Epidermal melanocyte (primary cell): ENCODE measurements at regions not wholly inside any gene's neighbourhood (a gene's known extent, or its start where the extent isn't known, plus 50 kb on each side); places are given as distances from the start of the nearest gene placed in this dataset.
"Not testable (repeated sequence)": the region's sequence is repeated elsewhere in the genome, so short reads cannot be mapped to it uniquely, and the experiment has no call there.

ENCODE experiments used
- DNase-seq: peaks from one replicate; pipeline ENCODE4 v3.0.0; 2011; ENCODE audit warnings: low spot score; ENCODE audit not compliant: insufficient read length

- DNase-seq = no peak
Measured at GRCh38 chr2:154507186-154507585, 191.3 kb upstream of the KCNJ3 start.

- no peak for DNase-seq
Measured at GRCh38 chr2:154518872-154519271, 179.6 kb upstream of the KCNJ3 start.

- not testable (repeated sequence) for DNase-seq
Measured at GRCh38 chr2:154520951-154521350, 177.5 kb upstream of the KCNJ3 start.

DNA sequence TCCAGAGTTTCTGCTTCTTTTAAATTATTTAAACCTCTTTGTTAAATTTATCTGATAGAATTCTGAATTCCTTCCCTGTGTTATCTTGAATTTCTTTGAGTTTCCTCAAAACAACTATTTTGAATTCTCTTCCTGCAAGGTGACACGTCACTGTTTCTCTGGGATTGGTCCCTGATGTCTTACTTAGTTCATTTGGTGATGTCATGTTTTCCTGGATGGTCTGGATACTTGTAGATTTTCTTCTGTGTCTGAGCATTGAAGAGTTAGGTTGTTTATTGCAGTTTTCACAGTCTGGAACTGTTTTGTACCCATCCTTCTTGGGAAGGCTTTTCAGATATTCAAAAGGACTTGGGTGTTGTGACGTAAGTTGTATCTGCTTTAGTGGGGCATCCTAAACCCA is 172.3 kb upstream of the KCNJ3 start:
- DNase-seq = no peak

DNA sequence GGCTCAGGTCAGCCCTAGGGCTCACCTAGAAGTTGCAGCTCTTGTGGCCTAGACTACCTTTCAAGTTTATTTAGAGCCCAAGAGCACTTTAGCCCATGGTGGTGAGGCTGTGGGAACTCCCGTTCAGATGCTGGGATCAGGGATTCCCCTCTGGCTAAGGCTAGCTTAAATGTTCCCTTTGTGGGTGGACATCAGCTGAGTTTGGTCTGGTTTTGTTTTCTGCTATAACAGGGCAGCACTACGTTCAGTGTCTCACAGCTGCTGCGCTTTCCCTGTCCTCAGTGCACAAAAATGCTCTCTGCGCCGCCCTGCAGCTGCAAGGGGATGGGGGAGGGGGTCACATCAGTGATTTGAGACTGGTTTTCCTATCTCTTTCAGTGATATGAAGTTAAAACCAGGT is 170.5 kb upstream of the KCNJ3 start:
- DNase-seq = no peak

- DNase-seq = no peak
Measured at GRCh38 chr2:154532004-154532403, 166.5 kb upstream of the KCNJ3 start.

GRCh38 chr2:154532763-154533162 is 165.7 kb upstream of the KCNJ3 start:
- DNase-seq = no peak

DNA sequence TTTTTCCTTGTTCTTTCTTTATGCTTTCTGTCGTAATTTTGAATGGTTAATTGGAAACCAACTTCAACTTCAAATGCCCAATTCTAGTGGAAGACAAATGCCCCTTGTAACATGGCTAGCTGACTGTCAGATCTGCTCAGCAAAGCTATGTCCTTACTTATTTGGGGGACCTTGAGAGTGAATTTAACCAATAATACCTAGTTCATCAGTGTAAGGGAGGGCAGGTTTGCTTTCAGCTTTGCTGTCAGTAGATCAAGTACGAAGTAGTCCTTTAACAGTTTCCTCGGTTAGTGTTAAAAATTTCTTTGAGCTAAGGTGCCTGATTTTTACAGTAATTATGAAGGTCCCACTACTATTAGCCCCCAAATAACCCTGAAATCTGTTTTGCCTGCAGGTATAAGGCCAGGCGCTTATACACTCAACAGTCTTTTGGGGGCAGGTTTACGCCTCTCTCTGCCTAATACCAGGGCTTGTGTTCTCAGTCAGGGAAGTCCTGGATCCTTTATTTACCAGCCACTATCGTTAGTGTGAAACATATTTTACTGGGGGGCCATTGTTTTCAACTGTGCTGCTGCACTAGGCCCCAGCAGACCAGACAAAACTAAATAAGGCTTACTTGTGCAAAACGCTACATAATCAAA is 165.1 kb upstream of the KCNJ3 start:
- no peak for DNase-seq

GRCh38 chr2:154537024-154537423 is 161.5 kb upstream of the KCNJ3 start:
- DNase-seq = no peak

DNA sequence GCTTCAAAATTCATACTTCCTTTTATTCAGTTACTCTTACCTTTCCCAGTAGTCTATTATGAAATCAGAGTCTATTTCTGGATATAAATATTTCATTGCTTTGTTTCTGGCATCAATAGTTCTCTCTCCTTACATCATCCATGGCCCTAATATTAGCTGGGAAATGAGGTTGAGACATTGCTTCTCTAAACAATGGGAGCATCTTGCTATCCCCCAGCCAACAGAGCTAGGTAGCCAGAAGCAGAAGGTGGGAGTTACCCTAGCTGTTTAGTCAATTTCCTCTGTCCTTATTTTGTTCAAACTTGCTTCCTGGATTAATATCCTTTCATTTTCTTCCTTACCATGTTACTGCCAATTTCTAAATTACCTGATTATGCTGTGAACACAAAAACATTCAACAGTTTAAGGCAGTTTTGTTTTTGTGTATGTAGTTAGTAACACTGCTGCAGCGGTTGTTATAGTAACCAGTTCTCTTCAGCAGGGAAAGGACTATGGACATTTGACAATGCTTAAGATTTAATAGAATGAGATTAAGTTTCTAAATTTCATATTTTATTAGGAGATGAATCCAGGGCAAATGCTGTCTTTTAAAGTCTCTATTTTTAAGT is 160.5 kb upstream of the KCNJ3 start:
- no peak for DNase-seq

DNA sequence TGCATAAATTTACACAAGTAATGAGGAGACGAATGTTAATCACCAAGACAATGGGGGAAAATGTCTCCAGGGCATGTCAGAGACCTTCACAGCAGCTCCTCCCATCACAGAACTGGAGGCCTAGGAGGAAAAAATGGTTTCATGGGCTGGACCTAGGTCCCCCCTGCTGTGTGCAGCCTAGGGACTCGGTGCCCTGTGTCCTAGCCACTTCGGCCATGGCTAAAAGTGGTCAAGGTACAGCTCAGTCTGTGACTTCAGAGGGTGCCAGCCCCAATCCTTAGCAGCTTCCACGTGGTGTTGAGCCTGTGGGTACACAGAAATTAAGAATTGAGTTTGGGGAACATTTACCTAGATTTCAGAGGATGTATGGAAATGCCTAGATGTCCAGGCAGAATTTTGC is 152.2 kb upstream of the KCNJ3 start:
- no peak for DNase-seq

DNA sequence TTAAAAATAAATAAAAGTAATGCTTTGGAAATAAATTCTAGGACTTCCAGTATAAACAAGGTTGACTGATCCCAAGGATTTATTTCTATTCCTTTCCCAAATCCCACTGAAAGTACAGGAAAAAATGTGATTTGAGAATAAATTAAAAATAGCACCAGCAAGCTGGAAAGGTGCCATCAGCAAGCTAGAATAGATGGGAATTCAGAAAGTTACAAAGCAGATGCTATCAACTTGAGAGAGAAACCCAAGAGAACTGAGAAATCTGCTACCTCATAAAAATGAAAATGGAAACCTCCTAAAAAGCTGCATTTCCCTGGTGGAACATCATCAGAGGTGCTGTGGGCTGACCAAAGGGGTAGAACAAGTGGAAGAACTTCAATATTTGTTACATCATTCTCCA is 148.6 kb upstream of the KCNJ3 start:
- no peak for DNase-seq

GRCh38 chr2:154551649-154552048 is 146.8 kb upstream of the KCNJ3 start:
- no peak for DNase-seq

GRCh38 chr2:154554046-154554445 is 144.4 kb upstream of the KCNJ3 start:
- DNase-seq = no peak

GRCh38 chr2:154555710-154556109 is 142.8 kb upstream of the KCNJ3 start:
- no peak for DNase-seq

GRCh38 chr2:154556146-154556545 is 142.3 kb upstream of the KCNJ3 start:
- DNase-seq = no peak

DNA sequence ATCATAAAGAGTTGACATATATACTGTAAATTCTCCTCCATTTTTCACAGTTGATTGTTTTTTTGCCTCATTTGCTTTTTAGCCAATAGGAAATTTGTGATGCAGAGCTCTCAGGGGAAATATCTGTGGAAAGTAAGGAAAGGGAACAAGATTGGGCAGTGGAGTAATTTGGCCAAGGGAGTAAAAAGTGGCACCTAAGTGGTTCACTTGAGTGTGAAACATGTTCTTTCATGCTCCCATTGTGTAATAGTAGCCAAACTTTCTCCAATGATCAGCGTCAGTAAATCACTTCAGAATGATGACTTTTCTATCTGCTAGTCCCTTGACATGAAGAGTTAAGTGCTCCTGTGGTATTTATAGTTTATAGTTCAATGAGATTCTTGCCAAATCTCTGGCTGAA is 141.9 kb upstream of the KCNJ3 start:
- DNase-seq = no peak

- no peak for DNase-seq
Measured at GRCh38 chr2:154557906-154558305, 140.6 kb upstream of the KCNJ3 start.

DNA sequence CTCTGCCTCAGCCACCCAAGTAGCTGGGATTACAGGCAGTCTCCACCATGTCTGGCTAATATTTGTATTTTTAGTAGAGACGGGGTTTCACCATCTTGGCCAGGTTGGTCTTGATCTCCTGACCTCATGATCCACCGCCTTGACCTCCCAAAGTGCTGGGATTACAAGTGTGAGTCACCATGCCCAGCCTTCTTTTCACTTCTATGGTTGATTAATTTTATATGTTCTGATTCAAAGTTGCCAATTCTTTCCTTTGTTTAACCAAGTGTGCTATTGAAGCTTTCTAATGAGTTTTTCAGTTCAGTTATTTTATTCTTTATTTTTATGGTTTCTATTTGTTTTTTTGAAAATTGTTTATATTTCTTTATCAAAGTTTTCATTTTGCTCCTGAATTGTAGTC is 133.1 kb upstream of the KCNJ3 start:
- no peak for DNase-seq

GRCh38 chr2:154568413-154568812 is 130.1 kb upstream of the KCNJ3 start:
- DNase-seq = no peak

DNA sequence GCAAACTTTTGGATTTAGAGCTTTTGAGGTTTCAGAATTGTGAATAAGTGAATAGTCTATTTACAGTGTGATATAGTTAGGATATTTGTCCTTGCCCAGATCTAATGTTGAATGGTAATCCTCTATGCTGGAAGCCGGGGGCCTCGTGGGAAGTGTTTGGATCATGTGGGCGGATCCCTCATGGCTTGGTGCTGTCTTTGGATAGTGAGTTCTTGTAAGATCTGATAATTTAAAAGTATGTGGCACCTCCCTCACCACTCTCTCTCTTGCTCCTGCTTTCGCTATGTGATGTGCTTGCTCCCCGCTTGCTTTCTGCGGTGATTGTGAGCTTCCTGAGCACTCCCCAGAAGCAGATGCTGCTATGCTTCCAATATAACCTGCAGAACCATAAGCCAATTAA is 128.0 kb upstream of the KCNJ3 start:
- DNase-seq = no peak

DNA sequence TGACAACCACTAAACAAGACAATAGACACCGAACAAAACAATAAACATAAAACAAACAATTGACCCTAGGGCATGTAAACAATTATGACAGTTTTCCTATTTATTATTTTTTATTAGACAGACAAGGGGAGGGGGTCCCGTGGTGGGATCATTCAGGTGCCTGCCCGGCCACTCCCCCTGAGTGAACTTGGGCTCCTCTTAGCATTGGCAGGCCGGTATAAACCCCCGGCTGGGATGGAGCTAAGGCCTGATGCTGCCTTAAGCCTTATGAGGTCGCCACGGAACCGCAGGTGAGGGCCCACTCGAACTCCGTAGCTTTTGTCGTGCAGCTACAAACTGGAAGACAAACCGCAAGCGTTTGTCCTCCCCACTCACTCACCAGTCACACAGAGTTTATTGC is 121.8 kb upstream of the KCNJ3 start:
- not testable (repeated sequence) for DNase-seq

GRCh38 chr2:154577390-154577789 is 121.1 kb upstream of the KCNJ3 start:
- no peak for DNase-seq

GRCh38 chr2:154580767-154581166 is 117.7 kb upstream of the KCNJ3 start:
- DNase-seq = no peak
